ENCODE measurements at regions not wholly inside any gene's neighbourhood (a gene's known extent, or its start where the extent isn't known, plus 50 kb on each side); places are given as distances from the start of the nearest gene placed in this dataset.

GRCh38 chr2:129067953-129068352 lies 749.3 kb upstream of the HS6ST1 start:
- TF ChIP-seq CTCF (IDR thresholded peaks at IDR 0.05; ENCODE audit: low read depth, low read length, missing input control), result no peak
- no peak for TF ChIP-seq RAD21 (IDR thresholded peaks at IDR 0.05)

Data from liver (tissue), 3 donors.